Hepatocyte (in vitro differentiated cells): ENCODE measurements at regions not wholly inside any gene's neighbourhood (a gene's known extent, or its start where the extent isn't known, plus 50 kb on each side); places are given as distances from the start of the nearest gene placed in this dataset.

Source experiments
- EZH2phosphoT487 ChIP-seq: fragments of 200-600 bp; sonication (generic); IDR thresholded peaks from one replicate; pipeline ENCODE4 v1.6.1; 2018; ENCODE audit warnings: antibody characterized with exemption, mild to moderate bottlenecking, low read depth, moderate library complexity; ENCODE audit not compliant: unreplicated experiment, severe bottlenecking
- TF ChIP-seq, protein P1 (sequence below): fragments of 200-600 bp; sonication (generic); IDR thresholded peaks from 2 replicates; pipeline ENCODE4 v1.5.1; 2016; ENCODE audit warnings: antibody characterized with exemption, mild to moderate bottlenecking; ENCODE audit not compliant: poor library complexity

DNA sequence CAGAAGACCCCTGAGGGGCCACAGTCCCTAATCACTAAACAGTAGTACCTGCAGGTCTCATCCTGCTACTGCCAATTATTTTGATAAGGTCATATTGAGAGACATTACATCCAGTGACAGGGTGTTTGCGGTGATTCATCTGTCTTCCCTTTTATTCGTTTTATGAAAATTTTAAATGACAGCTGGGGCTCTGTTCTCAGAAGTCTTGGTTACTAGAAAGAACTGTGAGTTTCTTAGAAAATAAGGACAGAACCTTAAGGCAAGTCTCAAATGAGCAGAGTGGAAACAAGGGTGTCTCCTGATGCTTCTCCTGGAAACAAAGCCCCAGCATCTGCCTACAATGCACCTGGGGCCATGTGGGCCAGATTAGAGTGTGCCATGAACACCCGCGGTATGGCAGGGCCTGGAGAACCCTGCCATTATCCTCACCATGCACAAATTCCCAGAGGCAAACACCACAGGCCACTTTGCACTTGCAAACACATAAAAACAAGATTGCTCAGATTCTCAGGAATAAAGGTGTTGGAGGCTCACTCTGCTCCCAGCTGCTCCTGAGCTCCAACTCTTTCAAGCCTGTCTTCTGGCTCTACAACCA lies 66.3 kb upstream of the IQSEC1 start:
- TF ChIP-seq, protein P1, sequence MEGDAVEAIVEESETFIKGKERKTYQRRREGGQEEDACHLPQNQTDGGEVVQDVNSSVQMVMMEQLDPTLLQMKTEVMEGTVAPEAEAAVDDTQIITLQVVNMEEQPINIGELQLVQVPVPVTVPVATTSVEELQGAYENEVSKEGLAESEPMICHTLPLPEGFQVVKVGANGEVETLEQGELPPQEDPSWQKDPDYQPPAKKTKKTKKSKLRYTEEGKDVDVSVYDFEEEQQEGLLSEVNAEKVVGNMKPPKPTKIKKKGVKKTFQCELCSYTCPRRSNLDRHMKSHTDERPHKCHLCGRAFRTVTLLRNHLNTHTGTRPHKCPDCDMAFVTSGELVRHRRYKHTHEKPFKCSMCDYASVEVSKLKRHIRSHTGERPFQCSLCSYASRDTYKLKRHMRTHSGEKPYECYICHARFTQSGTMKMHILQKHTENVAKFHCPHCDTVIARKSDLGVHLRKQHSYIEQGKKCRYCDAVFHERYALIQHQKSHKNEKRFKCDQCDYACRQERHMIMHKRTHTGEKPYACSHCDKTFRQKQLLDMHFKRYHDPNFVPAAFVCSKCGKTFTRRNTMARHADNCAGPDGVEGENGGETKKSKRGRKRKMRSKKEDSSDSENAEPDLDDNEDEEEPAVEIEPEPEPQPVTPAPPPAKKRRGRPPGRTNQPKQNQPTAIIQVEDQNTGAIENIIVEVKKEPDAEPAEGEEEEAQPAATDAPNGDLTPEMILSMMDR = no peak
- TF ChIP-seq EZH2phosphoT487 = no peak
